ENCODE measurements at regions not wholly inside any gene's neighbourhood (a gene's known extent, or its start where the extent isn't known, plus 50 kb on each side); places are given as distances from the start of the nearest gene placed in this dataset.

DNA sequence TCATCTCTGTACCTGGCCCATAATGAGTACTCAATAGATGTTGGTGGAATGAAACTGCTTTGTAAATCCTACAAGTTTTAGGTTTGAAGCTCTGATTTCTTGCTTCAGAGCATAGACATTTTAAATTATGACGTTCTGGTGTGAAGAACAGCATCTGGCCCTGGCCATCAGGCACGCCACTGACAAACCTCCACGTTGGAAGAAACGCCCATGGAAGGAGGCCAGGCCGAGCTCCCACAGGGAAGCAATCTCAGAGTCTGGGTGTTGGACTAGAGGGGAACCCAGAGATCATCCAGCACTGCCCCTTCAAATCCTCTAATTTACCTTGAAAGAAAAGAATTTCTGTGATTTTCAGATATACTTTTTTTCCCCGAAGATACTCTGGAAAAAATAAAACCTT, 328.1 kb upstream of the RGMA start:
- TF ChIP-seq CTCF (IDR thresholded peaks at IDR 0.05) (no peak), POLR2A (IDR thresholded peaks at IDR 0.05) (no peak)
